ENCODE measurements at regions not wholly inside any gene's neighbourhood (a gene's known extent, or its start where the extent isn't known, plus 50 kb on each side); places are given as distances from the start of the nearest gene placed in this dataset.

GRCh38 chr5:3844266-3844665 lies 248.6 kb downstream of the IRX1 start:
- DNase-seq (peak in 1 of 5 donors; percentile 2), FAIRE-seq (no peak)
- no peaks in the 10 kb centered on the region for H3K27me3 ChIP-seq (ENCODE audit: control insufficient read depth, insufficient read depth, low read length)
- no peak overlapping the region for H3K9ac ChIP-seq (ENCODE audit: low read length in 3 of 3)
- H3K4me1 ChIP-seq (ENCODE audit: control insufficient read depth in 2 of 3, insufficient read depth in 2 of 3, low read depth in 1 of 3, low read length in 3 of 3), result peaks cover 0 to 3% (median 0%) of the 10 kb centered on the region in 3 donors
- H3K27ac ChIP-seq (ENCODE audit: low read depth in 2 of 2, low read length in 2 of 2), result no peak overlapping the region
- H3K4me3 ChIP-seq (ENCODE audit: low read length in 3 of 3), result no peak overlapping the region
- intact Hi-C loops (cut with DNase I), result no loop called here
- H3K36me3 ChIP-seq (ENCODE audit: control insufficient read depth in 2 of 3, insufficient read depth in 3 of 3, low read length in 3 of 3), result no peaks in the 10 kb centered on the region
- H3K9me3 ChIP-seq (ENCODE audit: control insufficient read depth in 2 of 3, insufficient read depth in 1 of 3, low read length in 3 of 3), result no peaks in the 10 kb centered on the region
- TF ChIP-seq CTCF (IDR thresholded peaks at IDR 0.05; ENCODE audit: borderline replicate concordance, extremely low read depth, insufficient read depth), result no peak

DNA sequence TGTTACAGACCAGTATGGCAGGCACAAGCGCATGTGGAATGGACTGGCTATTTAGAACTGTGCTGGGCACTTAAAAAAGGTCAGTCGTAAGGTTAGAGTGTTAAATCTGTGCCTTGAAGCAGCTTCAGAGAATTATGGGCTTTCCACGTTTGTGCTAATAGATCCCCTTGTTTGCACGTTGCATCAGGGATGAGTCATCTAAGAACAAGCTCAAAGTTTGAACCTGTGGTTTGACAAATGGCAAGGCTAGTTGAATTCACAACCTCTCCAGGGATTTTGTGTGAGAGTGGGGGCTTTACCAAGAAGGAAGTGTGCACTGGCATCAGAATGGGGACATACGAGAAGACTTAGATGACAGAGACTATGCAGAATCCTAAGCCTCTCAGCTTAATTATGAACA lies 249.6 kb downstream of the IRX1 start:
- H3K4me1 ChIP-seq (ENCODE audit: control insufficient read depth in 2 of 3, insufficient read depth in 2 of 3, low read depth in 1 of 3, low read length in 3 of 3), result peaks cover 0 to 3% (median 0%) of the 10 kb centered on the region in 3 donors
- no peak for TF ChIP-seq CTCF (IDR thresholded peaks at IDR 0.05; ENCODE audit: borderline replicate concordance, extremely low read depth, insufficient read depth)
- no peak overlapping the region for H3K4me3 ChIP-seq (ENCODE audit: low read length in 3 of 3)
- DNase-seq (peak in 1 of 5 donors; percentile 0), FAIRE-seq (no peak)
- no peaks in the 10 kb centered on the region for H3K9me3 ChIP-seq (ENCODE audit: control insufficient read depth in 2 of 3, insufficient read depth in 1 of 3, low read length in 3 of 3)
- intact Hi-C loops (cut with DNase I), result no loop called here
- no peak overlapping the region for H3K9ac ChIP-seq (ENCODE audit: low read length in 3 of 3)
- H3K27me3 ChIP-seq (ENCODE audit: control insufficient read depth, insufficient read depth, low read length), result no peaks in the 10 kb centered on the region
- H3K36me3 ChIP-seq (ENCODE audit: control insufficient read depth in 2 of 3, insufficient read depth in 3 of 3, low read length in 3 of 3), result no peaks in the 10 kb centered on the region
- H3K27ac ChIP-seq (ENCODE audit: low read depth in 2 of 2, low read length in 2 of 2), result no peak overlapping the region

DNA sequence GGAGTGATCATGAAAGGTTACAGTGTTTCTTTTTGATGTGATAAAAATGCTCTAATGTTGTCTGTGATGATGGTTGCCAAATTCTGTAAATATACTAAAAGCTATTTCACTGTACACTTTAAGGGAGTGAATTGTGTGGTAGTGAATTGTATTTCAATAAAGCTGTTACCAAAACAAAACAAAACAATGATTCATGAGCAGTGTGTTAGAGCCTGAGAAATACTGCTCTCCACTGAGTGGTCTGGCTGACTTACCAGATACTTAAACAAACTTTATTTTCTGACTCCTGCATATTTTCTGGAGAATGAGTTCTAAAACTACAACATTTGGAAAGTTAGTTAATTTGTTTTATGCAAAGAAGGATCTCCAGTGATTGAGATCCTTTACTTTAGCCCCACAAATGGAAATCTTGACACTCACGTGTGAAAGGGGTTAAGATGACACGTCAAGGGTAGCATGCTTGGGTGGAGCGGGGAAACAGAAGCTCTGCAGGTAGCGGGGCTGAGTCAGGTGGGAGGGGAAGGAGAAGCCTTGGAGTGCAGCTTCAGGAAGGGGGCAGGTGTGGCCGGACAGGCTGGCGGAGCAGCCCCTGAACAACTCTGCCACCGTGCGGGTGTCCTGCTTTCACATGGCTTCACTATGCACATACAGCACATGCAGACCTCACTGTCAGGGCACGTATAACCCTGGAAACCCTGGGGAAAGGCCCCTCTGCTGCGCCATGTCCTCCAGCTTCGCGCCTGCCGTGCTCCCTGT lies 256.7 kb downstream of the IRX1 start:
- TF ChIP-seq CTCF (IDR thresholded peaks at IDR 0.05; ENCODE audit: borderline replicate concordance, extremely low read depth, insufficient read depth), result no peak
- Histone ChIP-seq H3K4me1 (ENCODE audit: control insufficient read depth in 2 of 3, insufficient read depth in 2 of 3, low read depth in 1 of 3, low read length in 3 of 3) (no peaks in the 10 kb centered on the region), H3K27me3 (ENCODE audit: control insufficient read depth, insufficient read depth, low read length) (no peaks in the 10 kb centered on the region), H3K9ac (ENCODE audit: low read length in 3 of 3) (no peak overlapping the region), H3K9me3 (ENCODE audit: control insufficient read depth in 2 of 3, insufficient read depth in 1 of 3, low read length in 3 of 3) (no peaks in the 10 kb centered on the region), H3K4me3 (ENCODE audit: low read length in 3 of 3) (no peak overlapping the region), H3K36me3 (ENCODE audit: control insufficient read depth in 2 of 3, insufficient read depth in 3 of 3, low read length in 3 of 3) (no peaks in the 10 kb centered on the region), H3K27ac (ENCODE audit: low read depth in 2 of 2, low read length in 2 of 2) (no peak overlapping the region)
- DNase-seq (peak; percentile 56 to 77 (median 67)), FAIRE-seq (no peak)
- intact Hi-C loops (cut with DNase I), result no loop called here

All from kidney (tissue), 13 donors.